Pancreas (tissue), 10 donors: ENCODE measurements at regions not wholly inside any gene's neighbourhood (a gene's known extent, or its start where the extent isn't known, plus 50 kb on each side); places are given as distances from the start of the nearest gene placed in this dataset.

Experiments used
- ATAC-seq, 4 donors: fragments of 200-7000 bp; cut with Tn5 transposase; one replicate each; pipeline versions ENCODE4 v1.8.0 to v1.9.1; 2020; ENCODE audit warnings: mild to moderate bottlenecking in 4 of 4, moderate library complexity in 4 of 4
- DNase-seq, 6 donors: peaks; one replicate each; pipeline ENCODE4 v3.0.0-alpha.2; 2020
- FAIRE-seq: peaks from 2 replicates; lab custom pipeline; 2012; peaks lifted over from hg19 to GRCh38; lab: Jason Lieb, UNC
- H3K27ac ChIP-seq, 4 donors: fragments of 200-600 bp; sonication (generic); 1 replicate in 3 of 4; 2 replicates in 1 of 4; pipeline versions ENCODE4 v1.5.0 to v1.8.0; 2020
- H3K27me3 ChIP-seq, 4 donors: fragments of 200-600 bp; one replicate each; pipeline ENCODE4 v1.8.0; 2021
- H3K36me3 ChIP-seq, 3 donors: fragments of 200-600 bp; sonication (generic) in 1 of 3; one replicate each; pipeline versions ENCODE4 v1.5.0 to v1.8.0; 2020 to 2021
- H3K4me1 ChIP-seq, 3 donors: fragments of 200-600 bp; one replicate each; pipeline ENCODE4 v1.8.0; 2021
- H3K4me3 ChIP-seq, 4 donors: fragments of 200-600 bp; sonication (generic) in 2 of 4; one replicate each; pipeline versions ENCODE4 v1.5.0 to v1.8.0; 2020 to 2021
- H3K9me3 ChIP-seq, 4 donors: fragments of 200-600 bp; one replicate each; pipeline ENCODE4 v1.8.0; 2021
- WGBS, 2 donors: extraction: QIAGEN DNeasy Blood & Tissue Kit; methylation state at CpG; one replicate each; pipeline ENCODE4 v1.1.7; 2013; 5-methylcytosine and 5-hydroxymethylcytosine counted together
- intact Hi-C, 3 donors: fragments of 100-400 bp; cut with DNase I; formaldehyde crosslinking; loops; one replicate each; pipeline versions ENCODE4 v1.11.1 to v1.14.2; 2022
- TF ChIP-seq, protein P1 (sequence below), 4 donors: fragments of 200-600 bp; sonication (generic) in 3 of 4; IDR thresholded peaks; one replicate each; pipeline versions ENCODE4 v1.5.0 to v1.8.0; 2021; ENCODE audit warnings: antibody characterized with exemption in 4 of 4
- donor health status: healthy with polysubstance abuse.
- donor health status: DM: no; HTN: no; CAD: no; lungs with moderate emphysema.
- donor health status: DM: no; HTN: no; CAD: no.
- donor health status: control.
- donor health status: control.
- donor health status: Bipolar disorder and iron deficiency.
- donor health status: DM: yes; HTN: yes; CAD: no.
- donor health status: DM: no; HTN: no; CAD: no.
- donor health status: DM: no; HTN: no; CAD: no.
- donor health status: DM: yes; HTN: yes; CAD: no.

DNA sequence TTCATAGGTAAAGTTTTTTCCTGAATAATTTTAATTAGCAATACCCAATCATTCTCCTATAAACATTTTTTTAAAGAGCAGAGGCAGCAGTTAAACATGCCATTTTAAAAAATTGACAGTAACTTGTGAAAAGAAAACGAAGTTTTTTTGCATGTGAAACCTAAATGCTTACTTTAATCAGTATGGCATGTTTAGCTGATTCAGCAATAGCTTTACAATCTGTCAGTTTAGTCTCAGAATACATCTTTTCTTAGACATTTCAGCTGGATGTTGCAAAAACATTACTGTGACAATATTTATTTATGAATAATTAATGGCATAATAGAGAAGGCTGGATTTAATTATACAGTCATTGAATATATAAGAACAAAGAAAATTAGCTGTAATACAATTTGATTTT is 1132.4 kb upstream of the ADGRL2 start:
- no peak for FAIRE-seq
- TF ChIP-seq, protein P1, sequence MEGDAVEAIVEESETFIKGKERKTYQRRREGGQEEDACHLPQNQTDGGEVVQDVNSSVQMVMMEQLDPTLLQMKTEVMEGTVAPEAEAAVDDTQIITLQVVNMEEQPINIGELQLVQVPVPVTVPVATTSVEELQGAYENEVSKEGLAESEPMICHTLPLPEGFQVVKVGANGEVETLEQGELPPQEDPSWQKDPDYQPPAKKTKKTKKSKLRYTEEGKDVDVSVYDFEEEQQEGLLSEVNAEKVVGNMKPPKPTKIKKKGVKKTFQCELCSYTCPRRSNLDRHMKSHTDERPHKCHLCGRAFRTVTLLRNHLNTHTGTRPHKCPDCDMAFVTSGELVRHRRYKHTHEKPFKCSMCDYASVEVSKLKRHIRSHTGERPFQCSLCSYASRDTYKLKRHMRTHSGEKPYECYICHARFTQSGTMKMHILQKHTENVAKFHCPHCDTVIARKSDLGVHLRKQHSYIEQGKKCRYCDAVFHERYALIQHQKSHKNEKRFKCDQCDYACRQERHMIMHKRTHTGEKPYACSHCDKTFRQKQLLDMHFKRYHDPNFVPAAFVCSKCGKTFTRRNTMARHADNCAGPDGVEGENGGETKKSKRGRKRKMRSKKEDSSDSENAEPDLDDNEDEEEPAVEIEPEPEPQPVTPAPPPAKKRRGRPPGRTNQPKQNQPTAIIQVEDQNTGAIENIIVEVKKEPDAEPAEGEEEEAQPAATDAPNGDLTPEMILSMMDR (IDR thresholded peaks at IDR 0.05) = no peak
- Histone ChIP-seq H3K4me3 (no peak overlapping the region), H3K27me3 (peaks cover 0 to 3% (median 0%) of the 10 kb centered on the region in 4 donors), H3K27ac (no peak overlapping the region), H3K9me3 (no peaks in the 10 kb centered on the region), H3K36me3 (no peaks in the 10 kb centered on the region), H3K4me1 (no peaks in the 10 kb centered on the region)
- no peak for DNase-seq
- WGBS, 2 donors = 30 to 38% methylated on average over 1 of the region's 1 CpG
- intact Hi-C loops = no loop called here
- no peak for ATAC-seq

DNA sequence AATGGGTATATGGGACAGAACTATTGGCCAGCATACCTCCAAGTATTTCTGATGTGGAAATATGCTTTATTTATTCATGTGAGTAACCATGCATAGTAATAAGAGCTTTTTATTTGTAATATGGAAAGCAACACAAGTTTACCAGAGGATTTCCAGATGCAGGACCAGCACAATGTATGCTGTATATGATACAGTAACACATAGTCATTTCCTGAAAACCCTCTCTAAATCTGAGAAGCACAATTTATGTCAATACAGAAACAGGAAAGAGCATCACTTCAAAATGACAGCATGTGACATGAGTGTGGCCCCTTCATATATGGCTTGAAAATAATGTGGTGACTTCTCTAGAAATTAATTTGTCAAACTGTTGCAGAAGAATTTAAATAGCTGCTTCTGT is 1134.7 kb upstream of the ADGRL2 start:
- no peak for FAIRE-seq
- Histone ChIP-seq H3K27ac (no peak overlapping the region), H3K4me3 (no peak overlapping the region), H3K27me3 (peaks cover 0 to 3% (median 0%) of the 10 kb centered on the region in 4 donors), H3K4me1 (no peaks in the 10 kb centered on the region), H3K9me3 (no peaks in the 10 kb centered on the region), H3K36me3 (no peaks in the 10 kb centered on the region)
- no peak for ATAC-seq
- DNase-seq = no peak
- TF ChIP-seq, protein P1 (IDR thresholded peaks at IDR 0.05) = no peak
- intact Hi-C loops = no loop called here

DNA sequence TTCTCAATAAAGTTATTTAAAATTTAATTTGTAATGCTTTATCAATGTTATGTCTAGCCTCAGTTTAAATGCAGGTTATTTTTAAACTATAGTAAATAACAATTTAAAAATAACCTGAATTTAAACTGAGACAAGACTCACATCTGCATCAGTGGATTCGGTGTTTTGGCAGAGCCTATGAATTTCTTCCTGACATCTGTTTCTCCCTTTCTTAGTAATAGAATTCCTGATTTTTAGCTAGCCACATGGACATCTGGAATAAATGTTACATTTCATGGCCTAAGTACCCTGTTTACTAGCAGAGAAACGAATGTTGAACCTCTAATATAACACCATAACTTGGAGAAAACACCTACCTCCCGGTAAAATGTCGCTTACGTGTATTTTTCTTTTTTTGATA is 1141.6 kb upstream of the ADGRL2 start:
- Histone ChIP-seq H3K27me3 (no peaks in the 10 kb centered on the region), H3K9me3 (no peaks in the 10 kb centered on the region), H3K4me3 (no peak overlapping the region), H3K36me3 (no peaks in the 10 kb centered on the region), H3K27ac (no peak overlapping the region), H3K4me1 (no peaks in the 10 kb centered on the region)
- TF ChIP-seq, protein P1 (IDR thresholded peaks at IDR 0.05) = no peak
- 79 to 83% methylated on average over 5 of the region's 5 CpGs for WGBS, 2 donors
- intact Hi-C loops = no loop called here
- DNase-seq = no peak
- ATAC-seq = no peak
- FAIRE-seq = no peak

DNA sequence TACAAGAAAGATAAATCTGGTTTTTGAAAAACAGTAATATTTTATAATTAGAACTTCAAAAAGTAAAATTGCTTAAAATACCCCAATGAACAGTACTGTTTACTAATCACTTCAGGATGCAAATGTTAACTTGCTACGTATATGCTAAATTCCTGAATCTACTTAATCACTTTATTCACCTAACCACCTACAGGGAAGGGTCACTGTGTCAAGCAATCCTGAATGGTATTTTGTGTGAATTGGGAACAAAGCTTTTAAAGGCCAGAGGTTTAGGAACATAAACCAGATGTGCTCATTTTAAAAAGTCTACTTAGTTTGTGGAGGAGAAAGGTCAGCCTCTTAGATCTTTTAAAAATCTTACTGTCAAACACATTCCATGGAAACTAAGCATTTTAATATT is 1143.0 kb upstream of the ADGRL2 start:
- FAIRE-seq = no peak
- no peak overlapping the region for H3K27ac ChIP-seq

DNA sequence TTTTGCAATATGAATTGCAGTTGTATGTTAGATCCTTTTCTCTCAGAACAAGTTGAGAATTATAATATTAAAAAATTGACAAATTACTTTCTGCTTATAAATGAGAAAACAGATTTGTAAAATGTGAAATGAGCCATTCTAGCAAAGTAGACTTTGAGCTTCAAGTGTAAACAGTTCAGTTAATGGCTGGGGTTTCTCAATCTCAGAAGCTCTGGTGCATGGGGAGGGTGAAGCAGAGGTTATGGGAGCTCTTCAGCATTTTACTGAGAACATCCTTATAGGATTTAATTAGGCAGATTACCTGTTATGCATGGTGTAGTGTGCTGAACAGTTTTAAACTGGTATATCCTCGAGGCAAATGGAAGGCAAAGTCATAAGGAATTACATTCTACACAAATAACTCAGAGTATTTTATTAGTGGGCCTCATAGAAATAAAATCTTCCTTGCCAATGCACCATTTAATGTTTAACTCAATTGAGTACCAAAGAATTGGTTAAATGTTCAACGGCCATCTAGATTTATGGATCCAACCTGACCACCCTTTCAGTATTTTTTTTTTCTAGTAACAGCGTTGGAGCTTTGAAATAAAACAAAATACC is 1143.6 kb upstream of the ADGRL2 start:
- H3K4me3 ChIP-seq = no peak overlapping the region
- no peaks in the 10 kb centered on the region for H3K4me1 ChIP-seq
- no peaks in the 10 kb centered on the region for H3K36me3 ChIP-seq
- 18 to 21% methylated on average over 3 of the region's 3 CpGs for WGBS, 2 donors
- DNase-seq (no peak), FAIRE-seq (no peak), ATAC-seq (peak in 2 of 4 donors; percentile 39 to 73)
- H3K27me3 ChIP-seq = no peaks in the 10 kb centered on the region
- H3K9me3 ChIP-seq = no peaks in the 10 kb centered on the region
- intact Hi-C loops = no loop called here
- no peak overlapping the region for H3K27ac ChIP-seq
- TF ChIP-seq, protein P1 (IDR thresholded peaks at IDR 0.05) = no peak

More for the DNA sequence above, 1143.0 kb upstream of the ADGRL2 start:
- no peak overlapping the region for H3K4me3 ChIP-seq
- no peaks in the 10 kb centered on the region for H3K9me3 ChIP-seq
- no peak for DNase-seq
- no peak for ATAC-seq
- 45 to 61% methylated on average over 1 of the region's 1 CpG for WGBS, 2 donors
- H3K36me3 ChIP-seq = no peaks in the 10 kb centered on the region
- no peaks in the 10 kb centered on the region for H3K4me1 ChIP-seq
- no peaks in the 10 kb centered on the region for H3K27me3 ChIP-seq
- TF ChIP-seq, protein P1 (IDR thresholded peaks at IDR 0.05) = no peak
- intact Hi-C loops = no loop called here
